CD4-positive, alpha-beta T cell treated with Interleukin-21 for 1 hour (primary cell): ENCODE measurements at regions not wholly inside any gene's neighbourhood (a gene's known extent, or its start where the extent isn't known, plus 50 kb on each side); places are given as distances from the start of the nearest gene placed in this dataset.
A peak's percentile ranks its signal among the peaks of the same experiment; 100 is the strongest.

ENCODE experiments used
- DNase-seq: peaks from one replicate; pipeline ENCODE4 v3.0.0-alpha.2; 2020

DNA sequence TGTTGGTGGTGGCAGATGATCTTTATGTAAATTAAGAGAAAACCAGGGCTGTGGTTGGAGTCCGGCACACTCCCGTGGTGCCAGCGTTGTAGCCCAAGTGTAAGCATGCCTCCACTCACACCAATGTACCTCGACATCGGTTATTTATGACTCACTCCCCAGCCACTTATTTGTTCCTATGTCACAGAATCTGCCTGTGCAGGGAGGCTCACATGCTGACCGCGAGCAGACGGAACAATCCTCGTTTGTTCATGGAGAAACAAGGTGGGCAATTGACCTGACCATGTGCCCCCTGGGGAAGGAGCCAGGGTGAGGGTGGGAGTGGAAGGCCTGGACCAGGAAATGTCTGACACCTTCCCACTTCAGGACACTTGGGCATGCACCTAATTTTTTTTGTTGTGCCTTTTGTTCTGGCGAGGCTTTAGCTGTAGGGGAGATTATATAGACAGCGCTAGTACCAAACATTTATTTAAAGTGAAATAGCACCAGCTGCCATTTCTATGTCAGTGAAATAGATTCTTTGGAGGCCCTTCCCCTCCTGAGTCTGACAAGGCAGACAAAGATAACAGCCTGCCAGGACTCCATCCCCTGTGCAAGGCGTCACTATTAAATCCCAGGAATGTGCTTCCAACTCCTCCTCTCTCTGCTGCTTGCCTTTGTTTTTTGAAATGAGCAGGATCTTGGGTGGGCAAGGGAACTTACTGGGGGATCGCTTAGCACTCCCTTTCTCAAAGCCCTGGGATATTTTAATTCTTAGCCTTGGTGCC lies 394.2 kb downstream of the FGF9 start:
- DNase-seq: no peak

DNA sequence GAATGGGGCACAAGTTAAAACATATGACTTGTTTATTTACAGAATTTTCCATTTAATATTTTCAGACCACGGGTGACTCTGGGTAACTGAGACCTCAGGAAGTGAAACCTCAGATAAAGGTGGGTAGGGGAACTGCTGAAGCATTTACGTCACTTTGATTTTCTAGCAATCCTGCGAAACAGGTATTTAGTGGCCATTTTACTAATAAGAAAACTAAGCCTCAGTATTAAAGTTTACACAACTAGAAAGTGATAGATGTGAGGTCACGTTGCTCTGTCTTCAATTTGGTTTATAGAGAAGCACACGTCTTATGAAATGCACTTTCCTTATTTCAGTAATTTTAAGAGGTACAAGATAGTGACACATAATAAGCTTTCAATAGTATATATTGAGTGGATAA lies 402.8 kb downstream of the FGF9 start:
- no peak for DNase-seq

DNA sequence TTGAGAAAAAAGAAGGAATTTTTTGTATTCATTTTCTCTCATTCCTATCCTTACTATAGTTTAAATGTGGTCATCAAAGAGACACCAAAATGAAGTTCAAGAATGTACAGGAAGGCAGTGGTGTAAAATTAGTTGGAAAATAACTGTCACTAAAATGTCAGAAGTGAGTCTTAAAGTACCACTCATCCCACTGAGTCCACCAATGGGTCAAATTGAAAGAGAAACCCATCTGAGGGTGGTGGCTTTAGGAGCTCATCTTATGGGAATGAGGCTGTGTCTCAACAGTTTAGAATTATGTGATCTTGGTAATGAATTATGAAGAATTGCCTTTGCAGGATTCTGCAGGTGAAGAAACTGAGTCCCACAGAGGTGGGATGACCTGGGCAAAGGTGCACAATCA lies 403.5 kb downstream of the FGF9 start:
- no peak for DNase-seq

DNA sequence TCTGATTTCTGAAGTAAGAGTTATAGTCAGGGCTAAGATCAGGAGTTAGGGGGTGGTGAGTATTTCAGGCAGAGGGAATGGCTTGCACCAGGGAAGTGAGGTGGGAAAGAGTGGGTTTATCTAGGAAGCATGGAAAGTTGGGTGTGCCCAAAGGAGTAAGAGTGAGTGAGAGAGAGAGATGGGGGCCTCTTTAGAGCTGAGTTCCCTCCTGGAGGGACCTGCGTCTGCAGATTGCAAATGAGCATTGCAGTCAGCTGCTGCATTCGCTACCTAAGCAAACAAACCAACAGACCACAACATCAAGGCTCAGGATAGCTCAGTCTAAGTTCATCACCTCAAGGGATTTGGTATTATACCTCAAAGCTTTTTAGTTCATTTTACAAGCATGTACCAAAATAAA lies 405.8 kb downstream of the FGF9 start:
- no peak for DNase-seq

DNA sequence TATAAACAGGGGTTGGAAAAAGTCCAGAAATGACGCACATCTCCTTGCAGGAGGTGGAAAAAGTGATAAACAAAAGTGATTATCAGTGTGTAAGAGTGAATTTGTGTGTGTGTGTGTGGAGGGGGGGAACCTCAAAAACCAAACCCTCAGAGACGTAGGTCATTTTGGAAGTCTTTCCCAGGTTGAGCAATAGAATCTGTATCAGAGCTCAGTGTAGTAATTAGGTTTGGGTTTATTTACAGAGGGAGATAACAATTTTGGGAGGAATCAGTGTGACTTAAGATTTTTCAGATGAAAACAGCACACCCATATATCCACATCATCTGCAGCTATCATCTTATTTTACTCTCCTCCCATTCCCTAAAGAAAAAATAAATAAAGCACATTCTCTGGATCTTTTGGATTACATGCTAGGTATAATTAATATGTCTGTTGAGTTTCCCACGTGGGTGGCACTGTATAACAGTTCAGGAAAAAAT lies 406.4 kb downstream of the FGF9 start:
- no peak for DNase-seq

DNA sequence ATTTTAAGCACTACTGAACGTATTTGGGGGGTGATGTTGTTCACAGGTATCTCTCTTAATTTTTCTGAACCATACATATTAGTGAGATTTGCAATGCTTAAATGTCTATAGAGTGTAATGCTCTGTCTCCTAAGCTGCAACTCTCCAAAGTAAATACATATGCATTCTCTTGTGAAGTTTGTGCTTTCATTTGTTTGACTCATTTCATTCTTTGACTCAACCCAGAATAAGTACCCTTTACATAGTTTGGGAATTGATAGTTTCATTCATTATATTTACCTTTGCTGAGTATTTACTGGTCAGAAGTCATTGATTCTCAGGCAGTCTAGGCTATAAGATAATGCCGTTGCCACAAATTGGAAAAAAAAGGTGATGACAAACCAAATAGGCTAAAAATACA lies 406.9 kb downstream of the FGF9 start:
- no peak for DNase-seq

DNA sequence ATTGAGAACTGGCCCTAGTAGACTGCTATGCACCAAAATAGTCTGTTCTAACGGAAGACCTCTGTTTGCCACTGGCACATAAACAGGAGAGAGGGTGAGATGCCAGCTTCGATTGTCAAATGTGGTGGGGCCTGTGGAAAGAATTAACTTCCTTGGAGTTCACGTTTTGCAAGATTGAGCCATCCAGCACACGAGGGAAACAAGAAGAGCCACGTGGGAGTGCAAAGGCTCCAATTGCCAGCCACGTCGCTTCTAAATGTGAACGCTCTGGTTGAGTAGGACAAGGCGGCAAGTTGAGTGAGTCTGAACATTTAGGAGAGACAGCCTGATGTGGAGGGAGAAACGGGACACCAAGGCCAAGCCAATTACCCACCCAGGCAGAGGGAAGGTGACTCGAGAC lies 409.1 kb downstream of the FGF9 start:
- DNase-seq: no peak

DNA sequence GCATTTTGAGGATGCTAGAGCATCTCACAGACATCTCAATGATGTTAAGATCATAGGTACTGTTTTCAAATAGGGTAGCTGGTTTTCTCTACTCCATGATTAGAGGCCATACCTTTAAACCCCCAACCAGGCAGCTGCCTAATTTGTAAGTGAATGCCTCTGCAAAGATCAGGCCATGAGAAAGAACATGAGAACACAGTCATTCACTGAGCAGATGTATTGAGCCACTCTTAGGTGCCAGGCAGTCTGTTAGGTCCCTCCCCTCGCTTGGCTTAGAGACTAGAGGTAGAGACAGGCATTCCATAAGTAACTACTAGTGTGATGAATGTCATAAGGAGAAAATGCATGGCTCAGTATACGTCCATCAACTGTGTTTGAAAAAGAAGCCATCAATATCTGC lies 410.0 kb downstream of the FGF9 start:
- DNase-seq: no peak

DNA sequence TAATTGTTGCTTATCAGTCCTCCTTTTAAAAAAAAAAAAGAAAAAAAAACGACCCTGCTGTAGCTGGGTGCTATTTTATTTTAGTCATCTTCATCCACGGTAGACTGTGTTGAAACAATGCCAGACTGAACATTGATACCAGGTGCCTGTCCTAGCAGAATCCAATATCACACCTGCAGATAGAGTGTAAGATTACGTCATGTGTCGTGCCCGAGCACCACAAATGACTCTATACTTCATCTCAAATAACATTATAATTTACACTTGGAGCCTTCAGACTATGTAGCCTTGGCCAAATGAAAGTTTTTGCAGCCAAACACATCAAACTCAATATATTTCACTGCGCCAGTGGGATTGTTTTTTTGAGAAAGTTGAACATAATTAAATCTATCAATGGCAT lies 410.6 kb downstream of the FGF9 start:
- DNase-seq: no peak

DNA sequence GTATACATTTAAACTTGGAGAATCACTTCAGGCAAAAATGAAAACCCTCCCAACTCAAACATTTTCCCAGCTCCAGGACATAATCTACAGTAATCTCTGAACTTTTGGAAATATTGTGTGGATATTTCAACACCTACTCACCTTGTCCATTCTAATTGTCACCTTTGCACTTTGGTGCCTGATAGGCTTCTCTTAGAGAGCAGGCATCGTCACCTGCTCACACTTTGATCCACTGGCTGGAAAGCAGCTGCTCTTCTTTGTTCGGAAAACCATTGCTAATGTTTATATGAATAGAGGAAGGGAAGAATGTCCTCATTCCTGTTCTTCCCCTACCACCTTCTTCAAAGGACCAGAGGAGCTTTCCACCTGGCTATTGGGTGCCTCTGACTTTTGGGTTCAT lies 411.2 kb downstream of the FGF9 start:
- no peak for DNase-seq

DNA sequence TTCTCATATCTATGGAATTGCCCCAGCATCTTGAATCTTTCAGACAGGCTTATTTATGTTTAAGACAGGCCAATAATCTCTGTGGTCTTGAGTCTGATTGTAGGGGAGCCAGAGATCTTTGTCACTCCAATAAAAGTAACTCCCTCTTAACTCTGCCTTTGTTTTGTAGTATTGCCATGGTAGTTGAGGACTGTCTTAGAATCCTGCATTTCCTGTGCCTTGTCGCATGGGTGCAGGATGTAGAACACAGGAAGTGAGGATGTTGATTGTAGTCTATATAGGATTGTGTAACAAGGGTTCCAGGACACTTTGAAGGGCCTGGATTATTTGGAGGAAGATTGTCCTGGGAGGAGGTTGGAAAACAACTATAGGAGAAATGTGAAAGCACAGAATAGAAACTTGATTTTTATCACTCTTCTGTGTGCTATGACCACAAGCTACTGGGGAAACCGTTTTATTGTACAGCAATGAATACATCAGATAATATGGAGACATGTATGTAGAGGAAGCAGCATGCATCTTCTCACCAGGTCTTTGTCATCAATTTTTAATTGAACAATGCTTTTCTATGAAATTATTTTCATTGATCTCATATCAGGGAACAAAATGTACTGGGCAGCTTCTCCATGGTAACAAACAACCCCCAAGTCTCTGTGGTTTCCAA lies 411.7 kb downstream of the FGF9 start:
- peak; percentile 31 for DNase-seq

DNA sequence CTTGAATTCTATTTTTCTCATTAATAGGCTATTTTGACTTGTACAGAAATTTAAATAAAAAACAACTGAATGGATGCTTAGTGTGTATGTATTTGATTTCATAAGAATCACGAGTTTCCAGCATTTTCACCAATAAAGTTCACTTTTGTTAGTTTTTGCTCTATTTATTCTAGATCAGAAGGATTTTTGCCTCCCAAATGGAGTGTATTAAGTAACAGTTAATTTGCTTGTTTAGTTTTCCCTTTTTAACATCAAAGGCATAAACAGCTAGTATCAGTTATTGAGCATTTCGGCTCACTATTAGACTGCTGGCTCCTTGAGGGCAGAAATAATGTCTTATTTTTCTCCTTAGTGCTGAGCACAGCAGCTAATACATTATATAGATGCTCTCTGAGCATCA lies 414.1 kb downstream of the FGF9 start:
- no peak for DNase-seq

DNA sequence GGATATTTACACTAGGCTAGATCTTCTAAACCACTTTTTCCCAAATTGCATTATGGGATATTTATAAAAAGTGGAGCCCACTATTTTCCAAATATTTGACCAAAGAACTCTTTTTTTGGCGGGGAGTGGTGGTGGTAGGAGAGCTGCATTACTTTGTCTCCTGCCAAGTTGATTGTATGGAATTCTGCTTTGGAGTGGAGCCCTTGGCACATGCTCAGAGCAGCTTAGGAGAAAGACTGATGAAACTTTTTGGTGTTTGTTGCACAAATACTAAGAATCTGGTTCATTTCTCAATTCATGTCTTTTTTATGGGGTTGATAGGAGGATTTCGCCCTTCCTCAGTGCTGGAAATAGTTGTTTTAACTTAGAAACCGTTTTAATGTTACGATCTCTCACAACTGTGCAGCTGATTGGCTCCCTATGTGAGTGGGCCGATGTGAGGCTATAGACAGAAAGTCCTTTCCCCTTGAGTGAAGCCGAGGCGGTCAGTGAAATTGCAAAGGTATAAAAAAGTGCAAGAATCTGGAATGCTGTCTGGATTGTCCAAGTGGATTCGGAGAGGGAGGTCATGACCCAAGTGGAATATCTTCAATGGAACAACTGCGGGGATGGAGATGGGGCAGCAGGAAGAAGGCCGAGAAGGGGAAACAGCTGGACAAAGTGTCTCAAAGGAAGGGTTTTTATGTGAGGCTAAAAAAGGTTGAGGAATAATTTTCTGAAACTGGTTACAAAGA lies 415.9 kb downstream of the FGF9 start:
- DNase-seq: no peak

DNA sequence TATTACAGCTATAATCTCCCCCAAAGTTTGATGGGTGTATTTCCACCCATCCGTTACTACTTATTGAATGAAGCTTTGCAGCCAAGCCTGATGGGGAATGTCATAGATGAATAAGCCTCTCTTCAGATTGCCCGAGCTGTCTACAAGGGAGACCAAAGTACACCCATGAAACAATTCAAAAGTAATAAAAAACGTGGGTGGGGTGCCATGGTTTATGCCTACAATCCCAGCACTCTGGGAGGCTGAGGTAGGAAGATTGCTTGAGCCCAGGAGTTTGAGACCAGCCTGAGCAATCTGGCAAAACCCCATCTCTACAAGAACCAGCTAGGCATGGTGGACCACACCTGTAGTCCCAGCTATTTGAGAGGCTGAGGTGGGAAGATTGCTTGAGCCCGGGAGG lies 419.2 kb downstream of the FGF9 start:
- DNase-seq: no peak

DNA sequence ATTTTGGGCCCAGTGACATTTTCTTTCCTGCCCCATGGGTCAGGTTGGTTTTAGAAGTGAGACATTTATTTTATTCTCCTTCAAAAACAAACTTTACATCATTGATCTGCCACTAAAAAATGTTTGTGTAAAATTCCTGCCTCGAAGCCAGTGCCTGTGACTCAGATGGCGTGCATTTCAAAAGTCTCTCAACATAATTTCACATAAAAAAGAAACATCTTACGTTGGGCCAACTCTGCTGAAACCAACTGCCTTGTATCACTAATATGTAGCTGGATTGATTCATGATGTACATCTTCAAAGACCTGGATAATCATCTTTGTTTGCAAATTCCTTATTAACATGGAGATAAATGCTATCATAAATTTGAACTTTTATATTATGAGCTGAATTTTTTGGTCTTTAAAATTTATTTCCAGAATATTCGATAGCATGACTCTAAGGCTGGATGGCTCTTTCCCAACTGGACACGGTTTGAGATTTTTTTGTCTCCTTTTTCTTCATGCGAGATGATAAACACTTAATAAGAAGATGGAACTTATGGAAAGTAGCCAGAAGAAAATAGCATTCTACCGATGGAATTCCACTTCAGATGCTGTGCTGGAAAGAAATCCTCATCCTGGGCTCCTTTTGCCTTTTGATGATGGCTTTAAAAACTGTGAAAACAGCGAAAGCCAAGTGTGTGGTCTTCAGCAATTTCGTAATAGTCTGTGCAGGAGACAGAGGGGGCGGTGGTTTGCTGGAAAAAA lies 420.5 kb downstream of the FGF9 start:
- no peak for DNase-seq

DNA sequence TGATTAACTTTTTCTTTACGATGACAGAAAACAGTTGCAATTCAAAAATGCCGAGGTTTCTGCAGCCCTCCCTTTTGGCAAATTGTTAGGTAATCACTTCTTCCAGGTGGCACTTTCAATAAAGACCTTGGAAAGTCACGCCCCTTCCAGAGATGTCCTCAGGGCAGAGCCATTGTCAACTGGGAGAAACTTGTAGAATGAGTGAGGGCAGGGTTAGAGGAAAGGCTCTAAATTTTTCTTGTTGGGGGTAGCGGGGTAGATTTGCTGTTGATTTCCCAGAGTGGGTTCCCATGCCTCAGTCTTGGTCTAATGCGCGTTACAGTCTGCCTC lies 421.1 kb downstream of the FGF9 start:
- no peak for DNase-seq

DNA sequence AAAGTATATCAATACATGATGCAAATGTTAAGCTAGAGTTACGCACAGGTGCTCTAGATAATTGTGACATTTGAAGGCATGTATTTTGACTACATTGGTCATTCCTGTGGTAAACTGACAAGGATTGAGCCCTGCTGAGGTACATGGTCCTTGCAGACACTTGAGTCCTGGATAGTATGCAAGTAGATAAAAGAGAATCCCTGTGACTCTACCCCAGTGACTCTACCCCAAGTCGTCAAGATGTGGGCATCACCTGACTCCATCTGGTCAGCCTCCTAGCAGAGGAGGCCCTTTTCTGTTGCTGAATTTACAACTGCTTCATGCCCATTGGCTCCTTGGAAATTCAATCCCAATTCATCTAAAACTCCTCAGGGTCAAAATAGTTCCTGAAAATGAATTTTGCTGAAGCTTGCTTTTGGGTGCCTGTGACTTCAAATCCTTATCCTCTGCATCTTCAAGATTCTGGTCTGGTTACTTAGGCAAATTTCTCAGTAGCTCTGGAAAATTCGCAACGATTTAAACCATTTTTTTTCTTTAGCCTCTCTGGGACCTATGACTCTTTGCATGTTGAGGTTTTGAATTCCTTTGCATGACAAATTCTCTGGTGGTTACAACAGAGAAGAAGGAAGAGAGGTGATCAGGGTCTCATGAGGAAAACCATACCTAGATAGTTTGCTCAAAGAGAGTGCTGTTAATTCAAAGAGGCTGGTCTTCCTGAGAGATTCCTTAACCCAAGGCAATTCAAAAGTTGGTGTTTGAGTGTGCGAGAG lies 422.1 kb downstream of the FGF9 start:
- DNase-seq: no peak

DNA sequence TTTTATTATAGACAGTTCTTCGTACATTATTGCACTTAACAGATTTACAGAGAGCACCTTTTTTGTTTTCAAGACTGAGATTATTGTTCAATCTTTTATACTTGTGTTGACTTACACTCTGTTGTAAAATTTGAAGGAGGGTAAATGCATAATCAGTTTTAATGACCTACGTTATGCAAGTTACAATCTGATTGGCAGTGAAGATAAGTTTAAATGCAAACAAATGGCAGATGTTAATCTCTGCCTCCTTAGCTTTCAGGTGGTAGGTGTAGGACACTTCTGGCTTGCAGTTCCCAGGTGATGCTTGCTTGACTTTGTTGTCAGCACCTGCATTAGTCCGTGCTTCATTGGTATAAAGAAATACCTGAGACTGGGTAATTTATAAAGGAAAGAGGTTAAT lies 424.9 kb downstream of the FGF9 start:
- no peak for DNase-seq

DNA sequence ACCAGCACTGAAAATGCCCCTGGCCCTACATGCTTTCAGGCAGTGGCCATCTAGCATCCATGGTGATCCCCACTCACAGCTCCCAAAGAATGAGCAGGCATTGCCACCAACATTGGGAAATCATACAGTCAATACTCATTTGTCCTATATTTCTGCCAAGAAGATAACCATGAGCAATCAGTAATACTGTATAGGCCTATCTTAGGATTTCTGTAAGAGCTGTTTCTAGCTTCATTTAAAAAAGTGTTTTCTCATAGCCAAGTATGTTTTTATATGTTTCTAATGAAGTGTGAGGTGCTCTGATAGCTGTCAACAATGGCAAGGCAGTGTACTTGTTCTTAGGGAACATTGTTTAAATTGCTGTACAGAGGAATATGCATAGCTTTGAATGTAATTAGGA lies 428.7 kb downstream of the FGF9 start:
- no peak for DNase-seq

DNA sequence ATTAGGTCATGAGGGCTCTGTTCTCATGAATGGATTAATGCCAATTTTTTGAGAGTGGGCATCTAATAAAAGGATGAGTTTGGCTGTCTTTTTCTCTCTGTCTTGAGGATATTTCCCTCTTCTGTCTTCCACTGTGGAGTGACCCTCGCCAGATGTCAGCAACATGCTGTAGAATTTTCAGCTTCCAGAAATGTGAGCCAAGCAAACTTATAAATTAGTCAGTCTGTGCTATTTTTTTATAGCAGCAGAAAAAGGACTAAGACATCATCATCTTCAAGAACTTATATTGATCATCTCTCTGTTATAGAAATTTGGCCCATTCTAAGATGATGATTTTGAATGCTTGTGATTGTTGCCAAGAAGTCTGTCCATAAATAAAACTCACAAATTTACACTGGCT lies 431.4 kb downstream of the FGF9 start:
- no peak for DNase-seq

DNA sequence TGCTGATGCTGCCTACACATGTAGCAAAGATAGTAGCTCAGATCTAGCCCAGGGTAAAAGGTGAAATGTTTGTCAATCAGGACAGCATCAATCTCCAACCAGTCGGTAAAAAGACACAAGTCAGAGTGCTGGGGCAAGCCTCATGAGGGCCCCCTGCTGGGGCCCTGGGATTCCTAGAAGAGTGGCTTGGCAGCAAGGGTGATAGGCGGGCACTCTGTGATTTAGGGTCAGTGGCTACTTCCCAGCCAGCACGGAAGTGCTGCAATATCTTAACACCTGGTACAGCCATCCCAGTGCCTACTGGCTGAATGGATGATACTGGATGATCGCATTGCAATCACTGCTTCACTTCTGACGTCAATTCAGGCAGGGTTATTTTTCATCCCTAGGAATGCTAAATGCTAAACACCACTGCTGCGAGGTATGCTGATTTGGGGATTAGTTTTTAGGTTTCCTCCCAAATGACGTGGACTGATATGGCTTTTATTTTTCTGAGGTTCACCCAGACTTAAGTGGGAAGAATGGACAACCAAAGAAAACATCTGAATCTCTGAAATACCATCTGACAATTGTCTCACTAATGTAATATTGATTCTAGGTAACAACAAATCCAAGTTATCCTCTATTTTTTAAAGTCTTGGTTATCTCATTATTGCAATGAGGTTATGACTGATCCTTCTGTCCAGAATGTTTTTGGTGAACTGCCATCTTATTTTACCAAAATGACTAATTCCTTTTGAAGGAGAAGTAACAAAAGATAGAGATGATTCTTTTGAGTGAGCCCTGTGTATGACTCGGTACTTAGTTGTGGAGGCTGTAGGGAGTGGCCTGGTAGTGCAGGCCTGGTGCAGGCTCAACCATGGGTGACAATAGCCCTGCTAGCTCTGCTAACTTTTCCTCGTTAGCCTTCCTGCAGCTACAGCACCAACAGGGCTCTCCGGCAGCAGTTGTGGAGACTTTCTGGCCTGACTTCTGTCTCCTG lies 432.5 kb downstream of the FGF9 start:
- no peak for DNase-seq
